ENCODE measurements at regions not wholly inside any gene's neighbourhood (a gene's known extent, or its start where the extent isn't known, plus 50 kb on each side); places are given as distances from the start of the nearest gene placed in this dataset.

DNA sequence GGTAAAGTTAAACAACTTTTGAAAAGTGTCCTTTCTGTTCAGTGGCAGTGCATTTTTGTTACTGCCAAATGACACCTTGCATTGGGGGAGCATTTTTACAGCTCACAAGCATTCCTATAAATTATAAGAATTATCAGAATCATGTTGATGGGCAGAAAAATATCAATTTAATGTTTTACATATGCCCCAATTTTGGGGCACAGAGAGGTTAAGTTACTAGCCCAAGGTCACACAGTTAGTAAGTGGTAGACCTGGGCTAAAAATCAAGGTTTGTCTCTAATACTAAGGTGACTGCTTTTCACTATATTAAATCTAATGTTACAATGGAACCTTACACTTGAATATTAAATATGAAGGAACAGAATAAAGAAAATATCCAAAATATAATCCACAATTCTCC is 180.1 kb upstream of the IVNS1ABP start:
- no peak overlapping the region for H3K27ac Mint-ChIP-seq
- peaks cover 0 to 11% (median 0%) of the 10 kb centered on the region in 5 donors for H3K36me3 Mint-ChIP-seq
- H3K27ac ChIP-seq (ENCODE audit: low read depth, low read length) = no peak overlapping the region
- no peaks in the 10 kb centered on the region for H3K27me3 ChIP-seq (ENCODE audit: control insufficient read depth in 2 of 2, insufficient read depth in 2 of 2, low read length in 2 of 2)
- CTCF ChIA-PET = no interaction called here
- H3K4me1 Mint-ChIP-seq = peaks cover 0 to 14% (median 4%) of the 10 kb centered on the region in 7 donors
- intact Hi-C loops (cut with micrococcal nuclease) = no loop called here
- H3K9me3 Mint-ChIP-seq = peaks cover 0 to 2% (median 0%) of the 10 kb centered on the region in 11 donors
- no peak for DNase-seq
- no peaks in the 10 kb centered on the region for H3K36me3 ChIP-seq (ENCODE audit: control insufficient read depth in 2 of 3, insufficient read depth in 3 of 3, low read length in 3 of 3)
- no peaks in the 10 kb centered on the region for H3K4me1 ChIP-seq (ENCODE audit: control insufficient read depth in 2 of 2, insufficient read depth in 2 of 2, low read length in 2 of 2)
- no peaks in the 10 kb centered on the region for H3K9me3 ChIP-seq (ENCODE audit: control insufficient read depth in 2 of 3, low read length in 3 of 3)
- POLR2A ChIA-PET = no interaction called here
- H3K4me3 ChIP-seq (ENCODE audit: low read length) = no peak overlapping the region
- no peak overlapping the region for H3K4me3 Mint-ChIP-seq
- peaks cover 0 to 9% (median 0%) of the 10 kb centered on the region in 5 donors for H3K27me3 Mint-ChIP-seq
- no peak for ATAC-seq

DNA sequence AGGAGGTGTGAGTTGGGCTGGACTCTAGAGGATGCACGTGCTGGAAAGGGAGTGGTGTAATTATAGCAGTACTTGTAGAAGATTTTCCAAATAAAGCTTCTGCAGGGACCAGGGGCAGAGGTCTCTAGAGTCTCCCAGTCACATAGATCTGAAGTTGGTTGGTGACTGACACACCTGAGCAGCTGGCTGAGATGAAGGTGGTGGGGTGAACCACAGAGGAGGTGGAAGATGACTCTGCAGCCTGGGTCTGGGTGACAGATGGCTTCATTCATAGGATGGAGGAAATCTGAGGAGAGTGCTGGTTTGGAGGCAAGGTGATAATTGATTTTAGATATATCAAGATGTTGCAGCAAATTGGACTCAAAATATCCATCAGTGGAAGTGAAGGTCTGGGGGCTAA is 178.9 kb upstream of the IVNS1ABP start:
- no peak overlapping the region for H3K4me3 ChIP-seq (ENCODE audit: low read length)
- H3K9me3 ChIP-seq (ENCODE audit: control insufficient read depth in 2 of 3, low read length in 3 of 3) = no peaks in the 10 kb centered on the region
- ATAC-seq (no peak), DNase-seq (no peak)
- intact Hi-C loops (cut with micrococcal nuclease) = no loop called here
- peaks cover 0 to 14% (median 0%) of the 10 kb centered on the region in 7 donors for H3K4me1 Mint-ChIP-seq
- H3K9me3 Mint-ChIP-seq = peaks cover 0 to 1% (median 0%) of the 10 kb centered on the region in 11 donors
- CTCF ChIA-PET = interaction anchor here (0.7 kb wide), 1 partner anchor 33 kb away, joined by 3 read pairs; no protein-coding TSS in a partner anchor
- no peak overlapping the region for H3K4me3 Mint-ChIP-seq
- POLR2A ChIA-PET = interaction anchor here (0.6 kb wide), 1 partner anchor 56 kb away, joined by 3 read pairs; no protein-coding TSS in a partner anchor
- H3K27me3 ChIP-seq (ENCODE audit: control insufficient read depth in 2 of 2, insufficient read depth in 2 of 2, low read length in 2 of 2) = no peaks in the 10 kb centered on the region
- no peaks in the 10 kb centered on the region for H3K4me1 ChIP-seq (ENCODE audit: control insufficient read depth in 2 of 2, insufficient read depth in 2 of 2, low read length in 2 of 2)
- H3K27me3 Mint-ChIP-seq = peaks cover 0 to 9% (median 0%) of the 10 kb centered on the region in 5 donors
- no peak overlapping the region for H3K27ac ChIP-seq (ENCODE audit: low read depth, low read length)
- peak overlapping the region in 2 of 9 donors; percentile 1 to 28 for H3K27ac Mint-ChIP-seq
- H3K36me3 ChIP-seq (ENCODE audit: control insufficient read depth in 2 of 3, insufficient read depth in 3 of 3, low read length in 3 of 3) = no peaks in the 10 kb centered on the region
- H3K36me3 Mint-ChIP-seq = peaks cover 0 to 9% (median 0%) of the 10 kb centered on the region in 5 donors

DNA sequence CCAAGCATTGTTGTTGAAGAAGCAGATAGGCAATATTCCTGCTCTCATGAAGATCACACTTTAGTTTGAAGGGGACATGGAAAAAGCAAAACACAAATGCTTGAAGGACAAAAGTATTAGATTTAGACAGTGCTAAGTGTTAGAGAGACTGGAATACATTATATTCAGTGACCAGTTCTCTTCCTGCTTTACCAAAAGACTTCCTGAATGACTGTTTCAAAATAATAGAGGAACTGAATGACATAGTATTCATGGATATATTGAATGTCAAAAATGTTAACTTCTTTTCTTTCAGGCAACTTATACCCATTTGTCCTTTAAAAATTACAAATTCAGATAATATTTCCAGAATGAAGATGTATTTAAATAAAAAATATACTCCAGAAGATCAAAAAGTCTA is 178.0 kb upstream of the IVNS1ABP start:
- H3K27ac ChIP-seq (ENCODE audit: low read depth, low read length) = no peak overlapping the region
- no peaks in the 10 kb centered on the region for H3K4me1 ChIP-seq (ENCODE audit: control insufficient read depth in 2 of 2, insufficient read depth in 2 of 2, low read length in 2 of 2)
- POLR2A ChIA-PET = no interaction called here
- Mint-ChIP-seq H3K9me3 (peaks cover 0 to 1% (median 0%) of the 10 kb centered on the region in 11 donors), H3K27me3 (peaks cover 0 to 9% (median 0%) of the 10 kb centered on the region in 5 donors), H3K4me1 (peaks cover 0 to 16% (median 0%) of the 10 kb centered on the region in 7 donors), H3K36me3 (peaks cover 0 to 9% (median 0%) of the 10 kb centered on the region in 5 donors), H3K4me3 (no peak overlapping the region), H3K27ac (no peak overlapping the region)
- H3K36me3 ChIP-seq (ENCODE audit: control insufficient read depth in 2 of 3, insufficient read depth in 3 of 3, low read length in 3 of 3) = no peaks in the 10 kb centered on the region
- no peaks in the 10 kb centered on the region for H3K27me3 ChIP-seq (ENCODE audit: control insufficient read depth in 2 of 2, insufficient read depth in 2 of 2, low read length in 2 of 2)
- CTCF ChIA-PET = interaction anchor here (0.6 kb wide), 1 partner anchor 80 kb away, joined by 3 read pairs; no protein-coding TSS in a partner anchor
- DNase-seq = no peak
- peak; percentile 45 for ATAC-seq
- H3K9me3 ChIP-seq (ENCODE audit: control insufficient read depth in 2 of 3, low read length in 3 of 3) = no peaks in the 10 kb centered on the region
- H3K4me3 ChIP-seq (ENCODE audit: low read length) = no peak overlapping the region
- intact Hi-C loops (cut with micrococcal nuclease) = no loop called here

DNA sequence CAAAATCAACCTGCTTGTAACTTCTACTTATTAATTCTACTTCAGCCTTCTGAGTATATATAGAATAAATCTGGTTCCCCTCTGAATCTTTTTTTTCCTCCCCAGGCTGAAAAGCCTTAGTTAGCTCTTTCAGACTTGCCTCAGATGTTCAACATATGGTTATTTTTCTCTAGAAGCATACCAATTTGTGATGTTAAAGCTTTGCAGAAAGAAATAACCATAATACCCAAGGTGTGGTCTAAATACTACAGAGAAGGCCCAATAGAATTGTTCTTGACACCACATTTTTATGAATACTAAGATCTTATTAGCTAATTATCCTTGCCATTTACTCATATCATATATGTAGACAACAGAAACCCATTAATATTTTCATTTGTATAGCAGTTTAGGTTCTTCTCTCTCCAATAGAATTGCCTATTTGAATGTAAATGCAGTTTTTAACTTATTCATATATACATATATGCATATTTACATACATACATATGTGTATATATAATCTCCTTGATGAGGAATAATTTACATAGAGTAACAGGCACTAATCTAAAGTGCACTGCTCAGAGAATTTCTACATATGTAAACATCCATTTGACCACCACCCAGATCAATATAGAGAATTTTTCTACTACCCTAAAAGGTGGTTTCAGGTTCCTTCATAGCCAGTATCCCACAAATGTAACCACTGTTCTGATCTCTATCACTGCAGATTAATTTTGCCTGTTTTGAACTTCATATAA is 175.2 kb upstream of the IVNS1ABP start:
- no peak overlapping the region for H3K27ac Mint-ChIP-seq
- no peaks in the 10 kb centered on the region for H3K9me3 ChIP-seq (ENCODE audit: control insufficient read depth in 2 of 3, low read length in 3 of 3)
- CTCF ChIA-PET = interaction anchor here (0.8 kb wide), 1 partner anchor 71 kb away, joined by 3 read pairs; no protein-coding TSS in a partner anchor
- DNase-seq (no peak), ATAC-seq (no peak)
- no peak overlapping the region for H3K27ac ChIP-seq (ENCODE audit: low read depth, low read length)
- no peak overlapping the region for H3K4me3 Mint-ChIP-seq
- H3K36me3 Mint-ChIP-seq = peaks cover 0 to 9% (median 0%) of the 10 kb centered on the region in 5 donors
- POLR2A ChIA-PET = no interaction called here
- H3K4me1 Mint-ChIP-seq = peaks cover 0 to 18% (median 0%) of the 10 kb centered on the region in 7 donors
- no peaks in the 10 kb centered on the region for H3K36me3 ChIP-seq (ENCODE audit: control insufficient read depth in 2 of 3, insufficient read depth in 3 of 3, low read length in 3 of 3)
- intact Hi-C loops (cut with micrococcal nuclease) = no loop called here
- no peaks in the 10 kb centered on the region for H3K4me1 ChIP-seq (ENCODE audit: control insufficient read depth in 2 of 2, insufficient read depth in 2 of 2, low read length in 2 of 2)
- no peaks in the 10 kb centered on the region for H3K27me3 ChIP-seq (ENCODE audit: control insufficient read depth in 2 of 2, insufficient read depth in 2 of 2, low read length in 2 of 2)
- H3K27me3 Mint-ChIP-seq = peaks cover 0 to 9% (median 0%) of the 10 kb centered on the region in 5 donors
- H3K9me3 Mint-ChIP-seq = no peaks in the 10 kb centered on the region
- no peak overlapping the region for H3K4me3 ChIP-seq (ENCODE audit: low read length)

GRCh38 chr1:185491604-185492003 is 174.6 kb upstream of the IVNS1ABP start:
- ChIA-PET CTCF (interaction anchor here (0.8 kb wide), 1 partner anchor 70 kb away, joined by 3 read pairs; no protein-coding TSS in a partner anchor), POLR2A (interaction anchor here (0.6 kb wide), 1 partner anchor 22 kb away, joined by 3 read pairs; no protein-coding TSS in a partner anchor)
- H3K9me3 Mint-ChIP-seq = no peaks in the 10 kb centered on the region

DNA sequence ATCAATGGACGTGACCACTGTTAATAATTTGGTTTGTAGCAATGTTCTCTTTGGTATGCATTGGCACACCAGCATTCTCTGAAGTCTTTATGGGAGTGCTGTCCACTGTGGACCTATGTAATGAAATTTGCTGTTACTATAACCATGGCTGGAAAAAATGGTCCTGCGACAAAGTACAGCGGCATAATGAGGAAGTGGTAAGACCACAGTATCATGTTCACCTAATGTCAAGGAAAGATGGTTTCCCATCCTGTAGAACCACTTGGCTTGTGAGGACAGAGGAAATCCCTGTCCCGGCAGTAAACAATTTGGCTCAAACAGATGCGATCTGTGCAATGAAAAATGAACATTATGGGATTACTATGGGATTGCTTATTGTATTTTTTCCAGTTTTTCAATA is 173.9 kb upstream of the IVNS1ABP start:
- H3K4me1 ChIP-seq (ENCODE audit: control insufficient read depth in 2 of 2, insufficient read depth in 2 of 2, low read length in 2 of 2) = no peaks in the 10 kb centered on the region
- no peak overlapping the region for H3K4me3 ChIP-seq (ENCODE audit: low read length)
- no peak for ATAC-seq
- Mint-ChIP-seq H3K27ac (no peak overlapping the region), H3K4me1 (peaks cover 0 to 14% (median 3%) of the 10 kb centered on the region in 7 donors), H3K4me3 (no peak overlapping the region), H3K36me3 (peaks cover 0 to 3% (median 0%) of the 10 kb centered on the region in 5 donors), H3K9me3 (no peaks in the 10 kb centered on the region), H3K27me3 (peaks cover 0 to 3% (median 0%) of the 10 kb centered on the region in 5 donors)
- H3K27ac ChIP-seq (ENCODE audit: low read depth, low read length) = no peak overlapping the region
- H3K9me3 ChIP-seq (ENCODE audit: control insufficient read depth in 2 of 3, low read length in 3 of 3) = no peaks in the 10 kb centered on the region
- ChIA-PET POLR2A (interaction anchor here (0.6 kb wide), 1 partner anchor 22 kb away, joined by 3 read pairs; no protein-coding TSS in a partner anchor), CTCF (no interaction called here)
- no peaks in the 10 kb centered on the region for H3K36me3 ChIP-seq (ENCODE audit: control insufficient read depth in 2 of 3, insufficient read depth in 3 of 3, low read length in 3 of 3)
- DNase-seq = no peak
- intact Hi-C loops (cut with micrococcal nuclease) = no loop called here
- no peaks in the 10 kb centered on the region for H3K27me3 ChIP-seq (ENCODE audit: control insufficient read depth in 2 of 2, insufficient read depth in 2 of 2, low read length in 2 of 2)

More at GRCh38 chr1:185491604-185492003, 174.6 kb upstream of the IVNS1ABP start:
- H3K9me3 ChIP-seq (ENCODE audit: control insufficient read depth in 2 of 3, low read length in 3 of 3) = no peaks in the 10 kb centered on the region
- Mint-ChIP-seq H3K27ac (no peak overlapping the region), H3K36me3 (peaks cover 0 to 5% (median 0%) of the 10 kb centered on the region in 5 donors), H3K27me3 (peaks cover 0 to 5% (median 0%) of the 10 kb centered on the region in 5 donors), H3K4me1 (peaks cover 0 to 16% (median 0%) of the 10 kb centered on the region in 7 donors), H3K4me3 (no peak overlapping the region)
- no peak overlapping the region for H3K4me3 ChIP-seq (ENCODE audit: low read length)
- intact Hi-C loops (cut with micrococcal nuclease) = no loop called here
- no peaks in the 10 kb centered on the region for H3K27me3 ChIP-seq (ENCODE audit: control insufficient read depth in 2 of 2, insufficient read depth in 2 of 2, low read length in 2 of 2)
- no peak overlapping the region for H3K27ac ChIP-seq (ENCODE audit: low read depth, low read length)
- DNase-seq (no peak), ATAC-seq (no peak)
- H3K36me3 ChIP-seq (ENCODE audit: control insufficient read depth in 2 of 3, insufficient read depth in 3 of 3, low read length in 3 of 3) = no peaks in the 10 kb centered on the region
- H3K4me1 ChIP-seq (ENCODE audit: control insufficient read depth in 2 of 2, insufficient read depth in 2 of 2, low read length in 2 of 2) = no peaks in the 10 kb centered on the region

Data from naive thymus-derived CD4-positive, alpha-beta T cell (primary cell).